ENCODE measurements at regions not wholly inside any gene's neighbourhood (a gene's known extent, or its start where the extent isn't known, plus 50 kb on each side); places are given as distances from the start of the nearest gene placed in this dataset.

DNA sequence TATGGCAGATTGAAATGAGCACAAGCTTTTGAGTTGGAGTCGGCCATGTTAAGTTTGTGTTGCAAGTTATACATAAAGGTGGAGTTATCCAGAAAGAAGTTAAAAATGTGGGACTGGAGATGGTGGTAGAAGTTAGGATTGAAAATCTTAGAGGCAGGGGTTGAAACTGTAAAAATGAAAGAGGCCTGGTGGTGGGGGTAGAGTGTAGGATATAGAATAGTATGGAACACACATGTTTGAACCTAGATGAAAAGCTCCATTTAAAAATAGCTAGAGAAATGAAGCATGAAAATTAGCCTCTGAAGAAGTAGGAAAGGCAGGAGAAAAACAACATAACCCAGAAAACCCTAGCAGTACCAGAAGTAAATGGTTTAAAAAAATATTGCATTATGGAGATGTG is 131.8 kb upstream of the ENPEP start:
- no peak for TF ChIP-seq RAD21 (CRISPR knock-in tag; IDR thresholded peaks at IDR 0.05)
- TF ChIP-seq, protein P1, sequence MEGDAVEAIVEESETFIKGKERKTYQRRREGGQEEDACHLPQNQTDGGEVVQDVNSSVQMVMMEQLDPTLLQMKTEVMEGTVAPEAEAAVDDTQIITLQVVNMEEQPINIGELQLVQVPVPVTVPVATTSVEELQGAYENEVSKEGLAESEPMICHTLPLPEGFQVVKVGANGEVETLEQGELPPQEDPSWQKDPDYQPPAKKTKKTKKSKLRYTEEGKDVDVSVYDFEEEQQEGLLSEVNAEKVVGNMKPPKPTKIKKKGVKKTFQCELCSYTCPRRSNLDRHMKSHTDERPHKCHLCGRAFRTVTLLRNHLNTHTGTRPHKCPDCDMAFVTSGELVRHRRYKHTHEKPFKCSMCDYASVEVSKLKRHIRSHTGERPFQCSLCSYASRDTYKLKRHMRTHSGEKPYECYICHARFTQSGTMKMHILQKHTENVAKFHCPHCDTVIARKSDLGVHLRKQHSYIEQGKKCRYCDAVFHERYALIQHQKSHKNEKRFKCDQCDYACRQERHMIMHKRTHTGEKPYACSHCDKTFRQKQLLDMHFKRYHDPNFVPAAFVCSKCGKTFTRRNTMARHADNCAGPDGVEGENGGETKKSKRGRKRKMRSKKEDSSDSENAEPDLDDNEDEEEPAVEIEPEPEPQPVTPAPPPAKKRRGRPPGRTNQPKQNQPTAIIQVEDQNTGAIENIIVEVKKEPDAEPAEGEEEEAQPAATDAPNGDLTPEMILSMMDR (CRISPR knock-in tag; IDR thresholded peaks at IDR 0.05): 0 out of 2 replicates have a peak, but pooled peaks have one; percentile 21
- no peak for TF ChIP-seq ZNF572 (CRISPR knock-in tag; IDR thresholded peaks at IDR 0.05)
- TF ChIP-seq FOSL1 (CRISPR knock-in tag; IDR thresholded peaks at IDR 0.05; ENCODE audit: borderline replicate concordance): no peak

Data from HepG2 (cell line).